IMR-90 (cell line): ENCODE measurements at regions not wholly inside any gene's neighbourhood (a gene's known extent, or its start where the extent isn't known, plus 50 kb on each side); places are given as distances from the start of the nearest gene placed in this dataset.

Source experiments
- ATAC-seq: fragments of 200-7000 bp; cut with Tn5 transposase; 2 replicates; pipeline ENCODE4 v1.9.1; 2020; ENCODE audit warnings: low read depth, mild to moderate bottlenecking, moderate library complexity
- BruUV-seq: library from RNA; stranded (reverse); fragments of 400-500 nt; replicated peaks from 2 replicates; lab custom pipeline; 2021; lab: Mats Ljungman, UMichigan
- CTCF ChIA-PET: fragments of 300-600 bp; formaldehyde crosslinking; extraction: SDS; loops from one replicate; lab custom pipeline; 2021; ENCODE audit warnings: antibody characterized with exemption; lab: Yijun Ruan, JAX
- POLR2A ChIA-PET: fragments of 300-600 bp; sonication (Branson Sonifier 250); formaldehyde crosslinking; loops from one replicate; lab custom pipeline; 2022; ENCODE audit warnings: antibody characterized with exemption; ENCODE audit not compliant: unreplicated experiment; lab: Charles Lee
- DNase-seq: peaks from one replicate; pipeline ENCODE4 v3.0.0; 2013
- H2AFZ ChIP-seq: replicated peaks from 2 replicates; pipeline ENCODE3; 2013; ENCODE audit warnings: low read length, mild to moderate bottlenecking; ENCODE audit not compliant: poor library complexity
- H2AK5ac ChIP-seq: 2 replicates; pipeline ENCODE4 v1.6.1; 2013; ENCODE audit warnings: low read depth, low read length, inconsistent platforms
- H2AK9ac ChIP-seq: replicated peaks from 2 replicates; pipeline ENCODE3; 2013; ENCODE audit warnings: mild to moderate bottlenecking, low read depth, low read length, moderate library complexity; ENCODE audit not compliant: poor library complexity
- H2BK120ac ChIP-seq: 2 replicates; pipeline ENCODE4 v1.6.1; 2013; ENCODE audit warnings: low read depth, low read length, inconsistent platforms
- H2BK15ac ChIP-seq: 3 replicates; pipeline ENCODE4 v1.6.1; 2013; ENCODE audit warnings: low read depth, low read length, inconsistent platforms
- H2BK20ac ChIP-seq: 2 replicates; pipeline ENCODE4 v1.6.1; 2013; ENCODE audit warnings: low read depth, mild to moderate bottlenecking, inconsistent platforms, low read length, moderate library complexity
- H2BK5ac ChIP-seq: 2 replicates; pipeline ENCODE4 v1.6.1; 2013; ENCODE audit warnings: mild to moderate bottlenecking, low read depth, low read length, inconsistent platforms; ENCODE audit not compliant: poor library complexity, severe bottlenecking
- H3K14ac ChIP-seq: replicated peaks from 2 replicates; pipeline ENCODE4 v1.6.1; 2013; ENCODE audit warnings: low read depth, low read length, inconsistent platforms
- H3K18ac ChIP-seq: 2 replicates; pipeline ENCODE4 v1.6.1; 2013; ENCODE audit warnings: low read depth, low read length, control low read depth
- H3K23ac ChIP-seq: 2 replicates; pipeline ENCODE4 v1.6.1; 2013; ENCODE audit warnings: low read depth, low read length, inconsistent platforms
- H3K27ac ChIP-seq: 2 replicates; pipeline ENCODE4 v1.5.1; 2013; ENCODE audit warnings: mild to moderate bottlenecking, control low read depth, low read length; ENCODE audit not compliant: insufficient read depth
- H3K27me3 ChIP-seq: 2 replicates; pipeline ENCODE4 v1.6.1; 2013; ENCODE audit warnings: low read length; ENCODE audit not compliant: control insufficient read depth, insufficient read depth
- H3K36me3 ChIP-seq: 2 replicates; pipeline ENCODE4 v1.6.1; 2013; ENCODE audit warnings: low read length, mixed read lengths; ENCODE audit not compliant: control insufficient read depth, insufficient read depth
- H3K4ac ChIP-seq: 2 replicates; pipeline ENCODE4 v1.6.1; 2013; ENCODE audit warnings: low read depth, low read length, inconsistent platforms
- H3K4me1 ChIP-seq: 2 replicates; pipeline ENCODE4 v1.6.1; 2013; ENCODE audit warnings: low read length, mixed read lengths; ENCODE audit not compliant: control insufficient read depth, insufficient read depth
- H3K4me2 ChIP-seq: 2 replicates; pipeline ENCODE4 v1.6.1; 2013; ENCODE audit warnings: low read depth, mild to moderate bottlenecking, control low read depth, low read length, moderate library complexity
- H3K4me3 ChIP-seq: 2 replicates; pipeline ENCODE4 v1.5.1; 2013; ENCODE audit warnings: low read depth, mild to moderate bottlenecking, control low read depth, low read length, moderate library complexity; ENCODE audit not compliant: insufficient read depth
- H3K56ac ChIP-seq: 2 replicates; pipeline ENCODE4 v1.6.1; 2013; ENCODE audit warnings: low read length, inconsistent platforms; ENCODE audit not compliant: insufficient read depth; ENCODE audit errors: extremely low read depth
- H3K79me1 ChIP-seq, 2 experiments: 2 replicates each; pipeline ENCODE4 v1.6.1; 2013; ENCODE audit warnings: low read length in 2 of 2, inconsistent platforms in 1 of 2, low read depth in 1 of 2
- H3K9ac ChIP-seq: 2 replicates; pipeline ENCODE4 v1.6.1; 2013; ENCODE audit warnings: low read depth, low read length, control low read depth
- H3K9me1 ChIP-seq: 2 replicates; pipeline ENCODE4 v1.6.1; 2013; ENCODE audit warnings: low read length, inconsistent platforms; ENCODE audit not compliant: insufficient read depth
- H3K9me3 ChIP-seq: 2 replicates; pipeline ENCODE4 v1.6.1; 2013; ENCODE audit warnings: low read length; ENCODE audit not compliant: control insufficient read depth, insufficient read depth
- H4K20me1 ChIP-seq: 2 replicates; pipeline ENCODE4 v1.6.1; 2013; ENCODE audit warnings: low read length, inconsistent platforms; ENCODE audit not compliant: insufficient read depth
- H4K5ac ChIP-seq: 2 replicates; pipeline ENCODE4 v1.6.1; 2013; ENCODE audit warnings: mild to moderate bottlenecking, low read depth, low read length, control low read depth
- H4K8ac ChIP-seq, 2 experiments: 2 replicates each; pipeline ENCODE4 v1.6.1; 2013; ENCODE audit warnings: low read depth in 2 of 2, low read length in 2 of 2, control low read depth in 1 of 2, inconsistent platforms in 1 of 2
- H4K91ac ChIP-seq: 2 replicates; pipeline ENCODE4 v1.6.1; 2013; ENCODE audit warnings: low read depth, low read length, inconsistent platforms; ENCODE audit not compliant: insufficient read depth
- BHLHE40 ChIP-seq: fragments of 150-350 bp; IDR thresholded peaks from 2 replicates; pipeline ENCODE4 v1.6.1; 2016; ENCODE audit warnings: mild to moderate bottlenecking, low read depth, low read length
- FOS ChIP-seq: fragments of 150-350 bp; IDR thresholded peaks from 2 replicates; pipeline ENCODE4 v1.6.1; 2016; ENCODE audit warnings: low read depth, low read length
- MAFK ChIP-seq: IDR thresholded peaks from 2 replicates; pipeline ENCODE4 v1.6.1; 2012; ENCODE audit warnings: low read depth, low read length, improper control_type of control experiment
- MAZ ChIP-seq: IDR thresholded peaks from 2 replicates; pipeline ENCODE4 v1.6.1; 2012; ENCODE audit warnings: low read depth, mild to moderate bottlenecking, low read length, improper control_type of control experiment, moderate library complexity, borderline replicate concordance
- NFE2L2 ChIP-seq: fragments of 150-350 bp; IDR thresholded peaks from 2 replicates; pipeline ENCODE4 v1.6.1; 2016; ENCODE audit warnings: low read depth, mild to moderate bottlenecking, low read length
- POLR2A ChIP-seq: IDR thresholded peaks from 2 replicates; pipeline ENCODE4 v1.6.1; 2012; ENCODE audit warnings: mild to moderate bottlenecking, low read depth, low read length
- RFX5 ChIP-seq: IDR thresholded peaks from 2 replicates; pipeline ENCODE4 v1.8.0; 2012; ENCODE audit warnings: low read depth, mild to moderate bottlenecking, low read length, moderate library complexity
- WGBS, 2 experiments: methylation state at CpG; one replicate each; pipeline versions ENCODE4 v1.1.5 to v1.1.7; 2013; ENCODE audit warnings: missing lambda C conversion rate in 2 of 2; ENCODE audit not compliant: insufficient read length in 1 of 2; ENCODE audit errors: extremely low coverage in 2 of 2; 5-methylcytosine and 5-hydroxymethylcytosine counted together
- dilution Hi-C: fragments of 300-500 bp; cut with HindIII; formaldehyde crosslinking; loops from one replicate; pipeline ENCODE4 v1.14.3; 2018; ENCODE audit warnings: low sequenced_read_pairs; ENCODE audit not compliant: unreplicated experiment
- in situ Hi-C: fragments of 300-500 bp; cut with MboI; formaldehyde crosslinking; loops from 3 replicates; pipeline ENCODE4 v1.14.3; 2019; ENCODE audit warnings: low sequenced_read_pairs, inconsistent platforms, mixed read lengths
- intact Hi-C: fragments of 100-400 bp; cut with micrococcal nuclease; formaldehyde crosslinking; loops from 2 replicates; pipeline ENCODE4 v1.10.0; 2022
- TF ChIP-seq, protein P1 (sequence below): conservative IDR thresholded peaks from 2 replicates; pipeline ENCODE4 v1.5.1; 2012; ENCODE audit warnings: mild to moderate bottlenecking, low read depth, low read length, improper control_type of control experiment
- TF ChIP-seq, protein P2 (sequence below): fragments of 150-350 bp; IDR thresholded peaks from 2 replicates; pipeline ENCODE4 v1.6.1; 2017; ENCODE audit warnings: mild to moderate bottlenecking, antibody characterized with exemption, low read length, low read depth

DNA sequence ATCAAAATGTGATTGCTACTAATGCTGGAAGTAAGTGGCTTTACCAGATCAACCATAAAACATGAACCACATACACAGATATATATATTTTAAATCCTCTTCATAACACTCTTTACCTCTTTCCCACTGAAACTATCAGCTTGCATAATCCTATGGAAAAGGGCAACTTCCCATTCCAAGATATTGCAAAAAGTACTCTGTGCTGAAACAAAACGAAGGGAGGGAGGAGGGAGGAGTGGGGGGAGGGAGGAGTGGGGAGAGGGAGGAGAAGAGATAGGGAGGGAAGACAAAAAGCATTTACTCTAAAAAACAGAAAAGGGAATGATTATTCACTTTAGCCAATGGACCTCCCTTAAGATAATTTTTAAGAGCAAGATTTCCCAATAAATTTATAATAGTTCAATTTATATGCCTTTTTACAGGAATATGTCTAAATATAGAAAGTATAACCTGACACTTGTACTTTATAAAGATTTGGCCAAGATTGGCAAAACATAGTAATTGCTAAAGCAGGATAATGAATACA lies 344.8 kb upstream of the NFE2L3 start:
- TF ChIP-seq, protein P1, sequence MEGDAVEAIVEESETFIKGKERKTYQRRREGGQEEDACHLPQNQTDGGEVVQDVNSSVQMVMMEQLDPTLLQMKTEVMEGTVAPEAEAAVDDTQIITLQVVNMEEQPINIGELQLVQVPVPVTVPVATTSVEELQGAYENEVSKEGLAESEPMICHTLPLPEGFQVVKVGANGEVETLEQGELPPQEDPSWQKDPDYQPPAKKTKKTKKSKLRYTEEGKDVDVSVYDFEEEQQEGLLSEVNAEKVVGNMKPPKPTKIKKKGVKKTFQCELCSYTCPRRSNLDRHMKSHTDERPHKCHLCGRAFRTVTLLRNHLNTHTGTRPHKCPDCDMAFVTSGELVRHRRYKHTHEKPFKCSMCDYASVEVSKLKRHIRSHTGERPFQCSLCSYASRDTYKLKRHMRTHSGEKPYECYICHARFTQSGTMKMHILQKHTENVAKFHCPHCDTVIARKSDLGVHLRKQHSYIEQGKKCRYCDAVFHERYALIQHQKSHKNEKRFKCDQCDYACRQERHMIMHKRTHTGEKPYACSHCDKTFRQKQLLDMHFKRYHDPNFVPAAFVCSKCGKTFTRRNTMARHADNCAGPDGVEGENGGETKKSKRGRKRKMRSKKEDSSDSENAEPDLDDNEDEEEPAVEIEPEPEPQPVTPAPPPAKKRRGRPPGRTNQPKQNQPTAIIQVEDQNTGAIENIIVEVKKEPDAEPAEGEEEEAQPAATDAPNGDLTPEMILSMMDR = no peak
- TF ChIP-seq BHLHE40 = no peak
- TF ChIP-seq, protein P2, sequence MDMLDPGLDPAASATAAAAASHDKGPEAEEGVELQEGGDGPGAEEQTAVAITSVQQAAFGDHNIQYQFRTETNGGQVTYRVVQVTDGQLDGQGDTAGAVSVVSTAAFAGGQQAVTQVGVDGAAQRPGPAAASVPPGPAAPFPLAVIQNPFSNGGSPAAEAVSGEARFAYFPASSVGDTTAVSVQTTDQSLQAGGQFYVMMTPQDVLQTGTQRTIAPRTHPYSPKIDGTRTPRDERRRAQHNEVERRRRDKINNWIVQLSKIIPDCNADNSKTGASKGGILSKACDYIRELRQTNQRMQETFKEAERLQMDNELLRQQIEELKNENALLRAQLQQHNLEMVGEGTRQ = no peak
- no peak for TF ChIP-seq MAFK
- TF ChIP-seq MAZ = no peak
- no peak for TF ChIP-seq POLR2A
- TF ChIP-seq RFX5 = no peak
- no peak for TF ChIP-seq FOS
- TF ChIP-seq NFE2L2 = no peak
- H3K4me2 ChIP-seq = no peak overlapping the region
- H2BK15ac ChIP-seq = no peak overlapping the region
- no peaks in the 10 kb centered on the region; the same call in 1 of the 2 replicates for H4K20me1 ChIP-seq
- dilution Hi-C loops (no loop called here), intact Hi-C loops (no loop called here), in situ Hi-C loops (no loop called here)
- BruUV-seq = no TSS peak
- ChIA-PET CTCF (no interaction called here), POLR2A (no interaction called here)
- H2BK20ac ChIP-seq = no peak overlapping the region
- H3K4me3 ChIP-seq = no peak overlapping the region
- H3K27ac ChIP-seq = no peak overlapping the region
- DNase-seq (no peak), ATAC-seq (no peak)
- H3K27me3 ChIP-seq = no peaks in the 10 kb centered on the region
- no peak overlapping the region for H2AK5ac ChIP-seq
- no CpG with 5 or more reads among the region's 1 CpG for WGBS, 2 experiments
- H4K91ac ChIP-seq = no peak overlapping the region
- H3K56ac ChIP-seq = no peak overlapping the region
- no peaks in the 10 kb centered on the region for H3K9me3 ChIP-seq
- H3K79me1 ChIP-seq = no peaks in the 10 kb centered on the region
- no peak overlapping the region for H4K8ac ChIP-seq
- no peak overlapping the region for H3K23ac ChIP-seq
- no peak overlapping the region for H3K4ac ChIP-seq
- H3K9me1 ChIP-seq = no peaks in the 10 kb centered on the region
- H4K5ac ChIP-seq = no peak overlapping the region
- H3K4me1 ChIP-seq = peaks cover 3% of the 10 kb centered on the region; the same call in 1 of the 2 replicates
- no peak overlapping the region for H2AK9ac ChIP-seq
- H3K36me3 ChIP-seq = no peaks in the 10 kb centered on the region
- no peak overlapping the region for H2AFZ ChIP-seq
- H3K18ac ChIP-seq = no peak overlapping the region
- H2BK120ac ChIP-seq = no peak overlapping the region
- no peak overlapping the region for H2BK5ac ChIP-seq
- no peak overlapping the region for H3K14ac ChIP-seq
- H3K9ac ChIP-seq = no peak overlapping the region
